ENCODE measurements at regions not wholly inside any gene's neighbourhood (a gene's known extent, or its start where the extent isn't known, plus 50 kb on each side); places are given as distances from the start of the nearest gene placed in this dataset.

- TF ChIP-seq SUZ12 (IDR thresholded peaks at IDR 0.05; ENCODE audit: extremely low read depth, insufficient read depth, insufficient read length) = no peak
- TF ChIP-seq ZNF274 (IDR thresholded peaks at IDR 0.05; ENCODE audit: low read depth, low read length) = no peak
- TF ChIP-seq YY1 (IDR thresholded peaks at IDR 0.05; ENCODE audit: insufficient read depth, insufficient read length) = no peak
- H3K27me3 ChIP-seq (ENCODE audit: insufficient read depth, insufficient read length) = no peaks in the 10 kb centered on the region
- DNase-seq (ENCODE audit: low read depth, low spot score) = no peak
- H3K9ac ChIP-seq (ENCODE audit: insufficient read length, low read depth) = no peak overlapping the region
- H3K9me3 ChIP-seq (ENCODE audit: insufficient read depth, low read length) = no peaks in the 10 kb centered on the region
- no peaks in the 10 kb centered on the region for H3K36me3 ChIP-seq (ENCODE audit: insufficient read depth, insufficient read length, low read length)
- H3K4me3 ChIP-seq (ENCODE audit: insufficient read length, low read depth) = no peak overlapping the region
- H3K4me1 ChIP-seq (ENCODE audit: insufficient read depth, insufficient read length) = no peaks in the 10 kb centered on the region
These were observed 827.7 kb downstream of the SORCS3 start for GRCh38 chr10:105468759-105469158.

- Histone ChIP-seq H3K9ac (ENCODE audit: insufficient read length, low read depth) (no peak overlapping the region), H3K4me3 (ENCODE audit: insufficient read length, low read depth) (no peak overlapping the region), H3K4me1 (ENCODE audit: insufficient read depth, insufficient read length) (no peaks in the 10 kb centered on the region), H3K36me3 (ENCODE audit: insufficient read depth, insufficient read length, low read length) (no peaks in the 10 kb centered on the region), H3K9me3 (ENCODE audit: insufficient read depth, low read length) (no peaks in the 10 kb centered on the region), H3K27me3 (ENCODE audit: insufficient read depth, insufficient read length) (no peaks in the 10 kb centered on the region)
- no peak for DNase-seq (ENCODE audit: low read depth, low spot score)
- TF ChIP-seq YY1 (IDR thresholded peaks at IDR 0.05; ENCODE audit: insufficient read depth, insufficient read length) (no peak), SUZ12 (IDR thresholded peaks at IDR 0.05; ENCODE audit: extremely low read depth, insufficient read depth, insufficient read length) (no peak), ZNF274 (IDR thresholded peaks at IDR 0.05; ENCODE audit: low read depth, low read length) (no peak)
These were observed 825.4 kb downstream of the SORCS3 start for GRCh38 chr10:105466521-105466920.

- H3K9ac ChIP-seq (ENCODE audit: insufficient read length, low read depth) = no peak overlapping the region
- no peak for DNase-seq (ENCODE audit: low read depth, low spot score)
- H3K4me3 ChIP-seq (ENCODE audit: insufficient read length, low read depth) = no peak overlapping the region
- H3K36me3 ChIP-seq (ENCODE audit: insufficient read depth, insufficient read length, low read length) = no peaks in the 10 kb centered on the region
- no peaks in the 10 kb centered on the region for H3K9me3 ChIP-seq (ENCODE audit: insufficient read depth, low read length)
- no peaks in the 10 kb centered on the region for H3K27me3 ChIP-seq (ENCODE audit: insufficient read depth, insufficient read length)
- no peaks in the 10 kb centered on the region for H3K4me1 ChIP-seq (ENCODE audit: insufficient read depth, insufficient read length)
- TF ChIP-seq ZNF274 (IDR thresholded peaks at IDR 0.05; ENCODE audit: low read depth, low read length) = no peak
- no peak for TF ChIP-seq SUZ12 (IDR thresholded peaks at IDR 0.05; ENCODE audit: extremely low read depth, insufficient read depth, insufficient read length)
- no peak for TF ChIP-seq YY1 (IDR thresholded peaks at IDR 0.05; ENCODE audit: insufficient read depth, insufficient read length)
These were observed 793.9 kb downstream of the SORCS3 start for GRCh38 chr10:105434970-105435369.

GRCh38 chr10:105413997-105414396, 772.9 kb downstream of the SORCS3 start:
- Histone ChIP-seq H3K27me3 (ENCODE audit: insufficient read depth, insufficient read length) (no peaks in the 10 kb centered on the region), H3K4me1 (ENCODE audit: insufficient read depth, insufficient read length) (no peaks in the 10 kb centered on the region), H3K9me3 (ENCODE audit: insufficient read depth, low read length) (no peaks in the 10 kb centered on the region), H3K36me3 (ENCODE audit: insufficient read depth, insufficient read length, low read length) (no peaks in the 10 kb centered on the region), H3K9ac (ENCODE audit: insufficient read length, low read depth) (no peak overlapping the region), H3K4me3 (ENCODE audit: insufficient read length, low read depth) (no peak overlapping the region)
- no peak for TF ChIP-seq YY1 (IDR thresholded peaks at IDR 0.05; ENCODE audit: insufficient read depth, insufficient read length)
- no peak for TF ChIP-seq SUZ12 (IDR thresholded peaks at IDR 0.05; ENCODE audit: extremely low read depth, insufficient read depth, insufficient read length)
- TF ChIP-seq ZNF274 (IDR thresholded peaks at IDR 0.05; ENCODE audit: low read depth, low read length) = no peak
- DNase-seq (ENCODE audit: low read depth, low spot score) = no peak

GRCh38 chr10:105409370-105409769, 768.3 kb downstream of the SORCS3 start:
- no peak for DNase-seq (ENCODE audit: low read depth, low spot score)
- TF ChIP-seq SUZ12 (IDR thresholded peaks at IDR 0.05; ENCODE audit: extremely low read depth, insufficient read depth, insufficient read length) (no peak), ZNF274 (IDR thresholded peaks at IDR 0.05; ENCODE audit: low read depth, low read length) (no peak), YY1 (IDR thresholded peaks at IDR 0.05; ENCODE audit: insufficient read depth, insufficient read length) (no peak)
- no peaks in the 10 kb centered on the region for H3K36me3 ChIP-seq (ENCODE audit: insufficient read depth, insufficient read length, low read length)
- H3K4me1 ChIP-seq (ENCODE audit: insufficient read depth, insufficient read length) = no peaks in the 10 kb centered on the region
- H3K9ac ChIP-seq (ENCODE audit: insufficient read length, low read depth) = no peak overlapping the region
- H3K27me3 ChIP-seq (ENCODE audit: insufficient read depth, insufficient read length) = no peaks in the 10 kb centered on the region
- H3K4me3 ChIP-seq (ENCODE audit: insufficient read length, low read depth) = no peak overlapping the region
- no peaks in the 10 kb centered on the region for H3K9me3 ChIP-seq (ENCODE audit: insufficient read depth, low read length)

- Histone ChIP-seq H3K27me3 (ENCODE audit: insufficient read depth, insufficient read length) (no peaks in the 10 kb centered on the region), H3K4me1 (ENCODE audit: insufficient read depth, insufficient read length) (no peaks in the 10 kb centered on the region), H3K9me3 (ENCODE audit: insufficient read depth, low read length) (no peaks in the 10 kb centered on the region), H3K9ac (ENCODE audit: insufficient read length, low read depth) (no peak overlapping the region), H3K36me3 (ENCODE audit: insufficient read depth, insufficient read length, low read length) (no peaks in the 10 kb centered on the region), H3K4me3 (ENCODE audit: insufficient read length, low read depth) (no peak overlapping the region)
- no peak for DNase-seq (ENCODE audit: low read depth, low spot score)
- no peak for TF ChIP-seq SUZ12 (IDR thresholded peaks at IDR 0.05; ENCODE audit: extremely low read depth, insufficient read depth, insufficient read length)
- TF ChIP-seq YY1 (IDR thresholded peaks at IDR 0.05; ENCODE audit: insufficient read depth, insufficient read length) = no peak
- no peak for TF ChIP-seq ZNF274 (IDR thresholded peaks at IDR 0.05; ENCODE audit: low read depth, low read length)
These were observed 765.4 kb downstream of the SORCS3 start for GRCh38 chr10:105406488-105406887.

- no peak for DNase-seq (ENCODE audit: low read depth, low spot score)
- Histone ChIP-seq H3K4me1 (ENCODE audit: insufficient read depth, insufficient read length) (no peaks in the 10 kb centered on the region), H3K4me3 (ENCODE audit: insufficient read length, low read depth) (no peak overlapping the region), H3K36me3 (ENCODE audit: insufficient read depth, insufficient read length, low read length) (no peaks in the 10 kb centered on the region), H3K27me3 (ENCODE audit: insufficient read depth, insufficient read length) (no peaks in the 10 kb centered on the region), H3K9ac (ENCODE audit: insufficient read length, low read depth) (no peak overlapping the region), H3K9me3 (ENCODE audit: insufficient read depth, low read length) (no peaks in the 10 kb centered on the region)
- TF ChIP-seq ZNF274 (IDR thresholded peaks at IDR 0.05; ENCODE audit: low read depth, low read length) (no peak), SUZ12 (IDR thresholded peaks at IDR 0.05; ENCODE audit: extremely low read depth, insufficient read depth, insufficient read length) (no peak), YY1 (IDR thresholded peaks at IDR 0.05; ENCODE audit: insufficient read depth, insufficient read length) (no peak)
These were observed 757.1 kb downstream of the SORCS3 start for GRCh38 chr10:105398202-105398601.

Data from NT2/D1 (cell line).